HepG2 (cell line): ENCODE measurements at regions not wholly inside any gene's neighbourhood (a gene's known extent, or its start where the extent isn't known, plus 50 kb on each side); places are given as distances from the start of the nearest gene placed in this dataset.
"Not testable (repeated sequence)": the region's sequence is repeated elsewhere in the genome, so short reads cannot be mapped to it uniquely, and the experiment has no call there.

Experiments
- HNRNPLL ChIP-seq: fragments of 200-400 bp; formaldehyde crosslinking; IDR thresholded peaks from 2 replicates; pipeline ENCODE4 v1.6.1; 2017; ENCODE audit warnings: mild to moderate bottlenecking, low read depth, low read length; ENCODE audit not compliant: poor library complexity, severe bottlenecking
- ZKSCAN5 ChIP-seq: sonication (generic); formaldehyde crosslinking; IDR thresholded peaks from 2 replicates; pipeline ENCODE4 v1.5.1; 2020; ENCODE audit warnings: mild to moderate bottlenecking, missing genetic modification reagents
- ZNF629 ChIP-seq: sonication (generic); formaldehyde crosslinking; conservative IDR thresholded peaks from 2 replicates; pipeline ENCODE4 v1.5.0; 2020; ENCODE audit warnings: missing genetic modification reagents

DNA sequence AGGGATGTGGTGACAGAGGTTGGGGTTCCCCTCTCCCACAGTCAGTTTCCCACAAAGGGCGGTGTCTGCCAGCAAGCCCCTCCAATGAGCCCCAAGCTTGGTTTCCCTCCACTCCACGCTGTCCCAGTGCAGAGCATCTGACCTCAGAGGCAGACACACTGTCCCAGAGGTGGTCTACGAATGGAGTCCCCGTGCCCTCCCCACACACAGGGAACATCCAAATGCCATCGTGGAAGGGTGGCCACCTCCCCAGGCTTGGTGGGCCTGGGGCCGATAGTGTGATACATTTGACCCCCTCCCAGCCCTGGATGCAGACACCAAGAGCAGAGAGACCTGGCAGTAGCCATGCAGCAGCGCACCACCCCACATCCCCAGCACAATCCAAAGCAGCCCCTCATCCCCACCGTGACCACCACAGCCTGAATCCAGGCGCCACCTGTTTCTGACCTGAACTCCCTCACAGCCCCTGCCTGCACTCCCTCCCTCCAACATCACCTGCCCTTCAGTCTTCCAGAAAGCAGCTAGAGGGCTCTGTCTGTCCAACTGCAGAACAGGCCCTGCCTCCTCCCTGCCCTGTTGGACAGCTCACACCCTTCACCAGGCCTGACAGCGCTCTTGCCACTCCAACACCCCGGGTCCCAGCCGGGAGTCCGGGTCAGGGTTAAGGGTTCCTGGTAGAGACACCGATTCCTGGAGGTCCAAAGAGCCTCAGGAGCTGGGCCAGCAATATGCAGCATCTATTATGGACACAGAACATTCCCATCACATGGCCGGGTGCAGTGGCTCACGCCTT, 156.5 kb upstream of the RIMBP3B start:
- TF ChIP-seq HNRNPLL; ZKSCAN5 (CRISPR knock-in tag); ZNF629 (CRISPR knock-in tag): not testable (repeated sequence)
